ENCODE measurements at regions not wholly inside any gene's neighbourhood (a gene's known extent, or its start where the extent isn't known, plus 50 kb on each side); places are given as distances from the start of the nearest gene placed in this dataset.

DNA sequence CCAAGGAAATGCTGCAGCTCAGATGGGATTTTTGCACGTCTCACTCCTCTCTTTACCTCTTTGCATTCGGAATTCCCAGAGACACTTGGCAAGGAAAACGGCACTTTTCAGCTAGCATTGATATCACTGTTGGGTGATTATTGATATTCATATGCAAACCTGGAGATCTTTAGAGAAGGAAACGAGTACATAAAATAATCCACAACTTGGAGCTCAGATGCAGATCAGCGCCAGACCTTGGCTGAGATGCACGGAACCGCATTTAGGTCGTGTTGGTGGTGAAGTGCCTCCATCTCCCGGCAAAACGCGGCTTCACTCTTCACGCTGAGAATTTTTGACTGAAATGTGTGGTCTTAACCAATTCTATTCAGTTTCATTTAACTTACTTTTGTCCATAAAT is 77.2 kb upstream of the ARHGEF7 start:
- no peak for DNase-seq

DNA sequence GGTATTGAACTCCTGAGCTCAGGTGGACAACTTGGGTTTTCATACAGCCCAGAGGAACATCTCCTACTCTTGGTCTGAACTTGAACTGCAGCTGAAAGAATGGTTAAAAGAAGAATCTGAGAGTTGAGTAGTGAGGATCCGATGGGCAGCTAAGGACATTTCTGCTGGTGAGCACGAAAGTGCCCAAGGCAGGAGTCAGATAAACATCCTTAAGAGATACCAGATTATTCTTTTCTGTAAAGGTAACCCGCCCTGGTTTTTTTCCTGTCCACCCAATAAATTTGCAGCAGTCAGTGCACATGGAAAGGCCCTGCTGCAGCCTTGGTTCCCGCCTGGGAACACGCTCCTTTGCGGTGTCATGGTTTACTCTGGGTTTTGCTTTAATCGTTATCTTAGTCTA is 78.4 kb upstream of the ARHGEF7 start:
- DNase-seq, result no peak

DNA sequence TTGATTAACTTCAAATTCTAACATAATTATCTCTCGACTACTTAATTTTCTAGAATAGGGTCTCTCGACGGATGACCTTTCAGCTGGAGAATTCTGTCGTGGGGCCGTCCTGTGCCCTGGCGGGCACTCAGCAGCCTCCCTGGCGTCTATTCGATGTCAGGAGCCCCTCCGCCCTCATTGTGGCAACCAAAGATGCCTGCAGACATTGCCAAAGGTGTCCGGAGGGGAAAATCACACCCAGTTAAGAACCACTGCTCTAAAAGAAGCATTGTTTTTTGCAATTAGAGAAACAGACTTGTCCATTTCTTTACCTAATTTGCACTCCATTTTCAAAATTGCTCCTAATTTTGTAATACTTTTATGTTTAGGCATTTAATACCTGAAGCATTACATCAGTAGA is 79.2 kb upstream of the ARHGEF7 start:
- no peak for DNase-seq

DNA sequence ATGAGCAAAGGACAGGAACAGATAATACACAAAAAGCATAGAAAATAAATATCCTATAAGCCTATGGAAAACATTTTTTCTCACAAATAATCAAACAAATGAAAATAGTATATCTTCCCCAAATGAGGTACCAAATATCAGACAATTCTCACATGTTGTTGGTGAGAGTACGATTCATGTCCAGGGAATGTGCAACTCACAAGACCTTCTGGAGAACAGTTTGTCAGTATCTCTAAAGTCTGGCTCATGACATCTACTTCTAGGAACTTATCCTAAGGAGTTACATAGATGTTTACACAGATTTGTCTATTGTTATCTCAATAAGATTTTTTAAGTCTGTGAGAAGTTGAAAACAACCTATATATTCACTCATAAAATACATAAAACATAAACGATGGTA is 80.3 kb upstream of the ARHGEF7 start:
- no peak for DNase-seq

DNA sequence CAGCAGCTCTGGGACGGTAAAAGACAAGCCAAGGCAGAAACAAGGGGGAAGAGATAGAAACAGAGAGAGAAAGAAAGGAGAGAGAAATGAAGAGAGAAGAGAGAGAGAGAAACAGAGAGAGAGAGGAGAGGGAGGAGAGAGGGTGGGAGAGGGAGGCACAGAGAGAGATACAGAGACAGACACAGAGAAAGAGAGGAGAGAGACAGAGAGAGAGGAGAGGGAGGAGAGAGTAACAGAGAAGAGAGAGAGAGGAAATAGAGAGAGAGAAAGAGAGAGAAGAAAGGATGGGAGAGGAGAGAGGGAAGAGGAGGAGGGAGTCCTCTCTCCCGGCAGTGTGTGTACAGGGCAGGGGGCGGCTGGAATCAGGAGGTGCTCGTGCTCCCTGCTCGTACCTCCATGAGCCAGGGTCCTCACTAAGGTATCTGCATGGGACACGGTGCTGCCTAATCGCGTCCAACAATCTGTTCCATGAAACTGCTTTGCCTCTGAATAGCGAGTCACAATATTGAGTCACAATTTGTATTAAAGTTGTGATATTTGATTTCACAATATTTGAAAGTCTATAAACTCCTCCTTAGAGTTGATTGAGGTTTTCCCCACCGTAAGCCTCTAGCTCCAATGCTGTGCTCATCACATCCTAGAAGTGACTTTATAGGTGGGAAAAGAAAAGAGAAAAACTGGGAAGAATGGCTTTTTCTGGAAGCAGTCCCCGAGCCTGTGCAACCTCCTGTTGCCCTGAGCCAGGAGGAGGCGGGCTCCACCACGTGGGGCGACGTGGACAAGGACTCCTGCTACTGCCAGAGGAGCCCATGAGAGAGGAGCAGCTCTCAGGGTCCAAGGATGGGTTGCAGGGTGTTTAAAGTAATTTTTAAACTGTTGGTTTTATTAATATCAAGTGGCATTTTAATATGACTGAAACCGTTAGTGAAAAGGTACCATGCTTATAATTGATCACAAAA is 81.7 kb upstream of the ARHGEF7 start:
- DNase-seq, result no peak

DNA sequence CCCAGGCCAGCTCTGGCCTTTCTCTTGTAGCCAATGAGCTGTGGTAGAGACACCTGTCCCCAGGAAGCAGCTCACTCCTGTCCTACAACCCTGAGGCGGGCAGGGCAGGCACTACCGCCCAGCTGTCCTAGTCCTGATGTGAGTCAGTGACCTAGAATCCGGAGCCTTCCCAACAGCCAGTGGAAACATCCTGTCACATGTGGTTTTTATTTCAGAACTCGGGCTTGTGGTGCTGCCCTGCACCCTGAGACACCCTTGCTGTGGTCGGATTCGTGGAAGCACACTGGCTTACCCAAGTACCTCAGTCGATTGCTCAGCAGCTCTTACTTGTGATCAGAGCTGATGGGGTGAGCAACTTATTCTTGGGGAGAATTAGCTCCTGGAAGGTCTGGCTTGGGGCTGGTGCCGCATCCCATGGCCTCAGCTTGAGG is 83.6 kb upstream of the ARHGEF7 start:
- no peak for DNase-seq

DNA sequence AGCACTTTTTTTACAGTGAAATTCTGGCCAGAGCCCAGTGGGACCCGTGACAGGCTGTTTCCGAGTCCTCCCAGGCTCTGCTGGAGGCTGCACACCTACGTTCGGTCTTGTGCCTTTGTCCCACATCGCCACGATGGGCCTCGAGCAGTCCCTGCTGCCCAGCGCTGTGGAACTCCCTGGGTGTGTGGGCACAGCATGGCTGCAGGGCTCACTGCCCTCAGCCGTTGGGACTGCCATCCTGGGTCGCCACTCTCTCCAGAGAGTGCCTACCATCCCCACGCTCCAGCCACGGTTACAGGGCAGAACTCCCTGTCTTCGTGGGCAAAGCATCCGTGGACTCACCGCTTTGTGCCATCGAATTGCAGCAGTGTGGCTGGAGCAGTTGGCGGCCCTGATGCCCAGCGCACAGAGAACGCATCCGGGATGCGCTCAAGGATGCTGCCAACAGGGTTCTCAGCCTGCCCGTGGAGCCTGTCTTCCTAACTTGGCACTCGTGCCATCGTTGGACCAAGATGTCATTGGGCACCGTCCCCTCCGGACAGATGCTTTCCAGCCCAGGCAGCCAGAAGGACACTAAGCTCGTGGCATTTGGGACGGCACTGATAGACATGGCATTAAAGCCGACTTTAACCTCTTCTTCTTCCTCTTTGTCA is 85.0 kb upstream of the ARHGEF7 start:
- no peak for DNase-seq

DNA sequence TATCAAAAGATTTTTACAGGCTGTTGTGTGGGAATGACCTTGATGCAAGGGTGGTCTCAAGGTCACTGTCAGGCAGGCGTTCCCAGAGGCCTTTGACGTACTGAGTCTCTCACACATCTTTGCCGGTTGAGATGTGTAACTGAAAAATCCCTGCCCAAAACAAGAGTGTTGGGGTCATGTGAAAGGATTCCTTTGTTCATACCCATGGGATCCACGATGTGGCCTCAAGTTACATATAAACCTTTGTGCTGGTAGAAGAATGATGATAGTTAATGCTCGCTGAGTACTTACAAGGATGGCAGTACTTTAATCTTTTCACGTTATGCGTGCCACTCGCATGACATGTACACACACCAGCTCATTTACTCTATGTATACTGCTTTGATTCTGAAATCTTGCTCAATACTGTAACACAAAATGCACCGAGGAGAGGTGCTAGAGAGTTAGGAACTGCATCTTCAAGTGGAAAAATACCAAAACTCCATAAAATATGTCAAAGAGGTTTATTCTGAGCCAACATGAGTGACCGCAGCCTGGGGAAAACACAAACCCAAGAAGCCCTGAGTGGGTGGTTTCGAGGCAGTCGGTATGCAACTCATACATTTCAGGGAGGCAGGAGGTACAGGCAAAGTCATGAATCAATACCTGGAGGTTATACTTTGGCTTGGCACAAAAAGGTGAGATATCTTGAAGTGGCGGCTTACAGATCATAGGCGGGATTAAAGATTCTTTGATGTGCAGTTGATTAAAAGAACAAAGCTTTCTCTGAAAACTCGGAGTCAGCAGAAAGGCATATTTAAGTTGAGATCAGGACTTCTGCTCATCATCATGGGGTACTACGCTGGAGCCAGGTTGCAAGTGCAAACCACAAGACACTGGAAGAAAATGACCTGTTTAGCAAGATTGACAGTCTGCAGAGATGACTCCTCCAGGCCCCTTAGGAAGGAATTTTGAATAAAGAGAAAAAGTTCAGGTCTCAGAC is 87.4 kb upstream of the ARHGEF7 start:
- DNase-seq, result no peak

DNA sequence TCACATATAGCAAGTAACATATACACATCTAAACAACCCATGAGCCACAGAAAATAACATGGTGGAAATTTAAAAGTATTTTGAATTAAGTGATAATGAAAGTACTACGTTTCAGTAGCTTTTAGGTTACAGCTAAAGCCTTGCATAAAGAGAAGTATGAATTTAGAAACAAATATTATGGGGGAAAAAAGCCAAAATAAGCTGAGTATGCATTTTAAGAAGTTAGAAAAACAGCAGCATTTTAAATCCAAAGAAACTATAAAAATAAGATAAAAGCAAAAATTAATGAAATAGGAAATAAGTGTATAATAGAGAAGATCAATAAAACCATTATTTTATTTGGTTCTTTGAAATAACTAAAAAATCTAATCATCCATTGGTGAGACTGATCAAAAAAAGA is 89.8 kb upstream of the ARHGEF7 start:
- no peak for DNase-seq

DNA sequence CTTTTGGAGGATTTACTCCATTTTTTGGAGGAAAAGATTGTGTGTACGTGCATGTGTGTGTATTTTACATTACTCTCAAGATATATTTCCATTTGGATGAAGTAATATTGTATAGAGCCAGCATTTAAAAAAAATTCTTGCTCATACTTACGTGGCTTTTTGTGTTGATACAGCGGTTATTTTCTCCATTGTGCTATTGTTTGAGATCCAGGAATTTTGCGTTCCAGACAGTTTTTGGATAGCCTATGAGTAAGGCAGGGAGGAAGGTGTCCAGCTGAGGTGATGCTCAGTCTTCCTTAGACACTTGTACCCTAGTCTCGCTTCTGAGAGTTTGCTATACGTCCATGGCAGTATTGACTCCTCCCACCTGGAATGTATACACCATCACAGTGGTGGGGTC is 92.2 kb upstream of the ARHGEF7 start:
- DNase-seq, result no peak

DNA sequence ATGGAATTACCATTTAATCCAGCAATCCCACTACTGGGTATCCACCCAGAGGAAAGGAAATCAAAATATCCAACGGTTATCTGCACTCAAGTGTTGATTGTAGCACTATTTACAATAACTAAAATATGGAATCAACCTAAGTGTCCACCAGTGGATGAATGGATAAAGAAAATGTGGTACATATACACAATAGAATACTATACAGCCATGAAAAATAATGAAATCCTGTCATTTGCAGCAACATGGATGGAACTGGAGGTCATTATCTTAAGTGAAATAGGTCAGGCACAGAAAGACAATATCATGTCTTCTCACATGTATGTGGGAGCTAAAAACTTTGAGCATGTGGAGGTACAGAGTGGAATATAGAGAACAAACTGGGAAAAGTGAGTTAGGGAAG is 92.9 kb upstream of the ARHGEF7 start:
- DNase-seq, result no peak

DNA sequence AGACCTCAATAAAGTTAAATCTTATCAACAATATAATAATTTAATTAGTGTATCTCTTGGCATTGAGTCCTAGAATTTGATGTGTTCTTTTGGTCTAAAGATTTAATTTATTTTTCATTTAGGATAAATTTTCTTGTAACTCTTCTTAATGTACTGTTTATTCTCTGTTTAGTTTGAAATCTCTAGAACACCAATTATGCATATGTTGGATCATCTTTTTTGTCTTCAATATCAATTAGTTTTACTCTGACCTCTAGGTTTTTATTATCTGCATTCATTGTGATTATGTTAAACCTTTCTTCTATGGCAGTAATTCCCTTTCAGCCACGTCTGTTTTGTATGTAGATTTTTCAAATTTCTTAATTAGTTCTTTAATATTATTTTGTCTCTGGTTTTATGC is 93.8 kb upstream of the ARHGEF7 start:
- DNase-seq, result no peak

DNA sequence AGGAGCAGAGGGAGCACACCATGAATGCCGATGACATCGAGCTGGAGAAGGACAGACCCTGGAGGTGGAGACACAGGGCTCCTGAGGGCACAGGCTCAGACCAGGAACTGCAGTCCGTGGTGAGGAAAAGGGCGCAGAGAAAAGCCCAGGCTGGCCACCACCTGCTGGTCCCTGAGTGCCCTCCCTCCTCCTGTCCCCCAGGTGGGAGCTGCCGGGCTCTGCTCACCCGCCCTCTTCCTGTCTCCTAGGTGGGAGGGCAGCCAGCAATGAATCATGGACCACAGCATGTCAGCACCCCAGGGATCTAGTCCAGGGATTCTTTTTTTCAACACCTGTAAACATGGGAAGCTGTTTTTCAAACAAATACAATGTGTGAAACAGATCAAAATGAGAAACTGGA is 94.6 kb upstream of the ARHGEF7 start:
- DNase-seq, result no peak

DNA sequence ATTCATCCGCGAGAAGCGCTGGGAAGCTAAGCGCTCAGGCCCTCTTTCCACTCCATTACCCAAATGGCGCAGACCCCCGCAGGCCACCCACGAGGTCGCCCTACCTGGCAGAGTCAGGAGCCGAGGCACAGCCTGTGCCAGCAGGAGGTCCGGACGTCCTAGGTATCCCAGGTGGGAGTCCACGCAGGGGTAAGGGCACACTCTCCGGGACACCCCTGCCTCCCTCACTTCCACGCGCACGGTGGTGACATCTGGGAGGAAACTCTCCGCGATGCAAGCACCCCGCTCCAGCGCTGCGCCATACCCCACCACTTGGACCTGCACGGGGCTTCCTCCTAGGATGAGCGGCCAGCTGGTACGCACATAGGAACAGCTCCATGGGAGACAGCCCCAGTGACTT is 95.1 kb upstream of the ARHGEF7 start:
- no peak for DNase-seq

DNA sequence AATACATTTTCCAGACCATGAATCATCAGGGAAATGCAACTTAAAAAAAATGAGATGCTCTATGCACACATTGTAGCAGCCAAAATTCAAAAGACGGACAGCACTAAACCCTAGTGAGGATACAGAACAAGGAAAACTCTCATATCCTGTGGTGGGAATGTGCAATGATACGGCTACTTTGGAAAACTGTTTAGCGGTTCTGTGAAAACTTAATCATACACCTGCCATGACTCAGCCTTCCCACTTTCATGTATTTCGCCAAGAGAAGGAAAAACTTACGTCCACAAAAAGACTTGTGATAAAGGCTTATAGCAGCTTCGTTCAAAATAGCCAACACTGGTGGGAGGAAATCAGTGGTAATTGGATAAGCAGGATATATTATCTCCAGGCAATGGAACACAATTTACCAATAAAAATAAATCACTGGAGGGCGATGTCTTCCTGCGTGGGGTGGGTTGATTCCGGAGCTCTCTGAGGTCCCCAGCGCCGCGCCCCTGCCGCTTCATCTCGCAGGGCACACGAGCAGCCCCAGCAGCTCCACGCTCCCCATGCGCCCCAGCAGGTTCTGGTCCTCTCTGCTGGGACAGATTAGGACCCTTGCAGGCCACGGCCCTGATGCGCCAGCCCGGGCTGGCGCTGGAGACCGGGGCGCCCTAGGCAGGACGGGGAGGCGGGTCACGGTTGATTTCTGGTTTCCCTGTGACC is 97.2 kb upstream of the ARHGEF7 start:
- no peak for DNase-seq

DNA sequence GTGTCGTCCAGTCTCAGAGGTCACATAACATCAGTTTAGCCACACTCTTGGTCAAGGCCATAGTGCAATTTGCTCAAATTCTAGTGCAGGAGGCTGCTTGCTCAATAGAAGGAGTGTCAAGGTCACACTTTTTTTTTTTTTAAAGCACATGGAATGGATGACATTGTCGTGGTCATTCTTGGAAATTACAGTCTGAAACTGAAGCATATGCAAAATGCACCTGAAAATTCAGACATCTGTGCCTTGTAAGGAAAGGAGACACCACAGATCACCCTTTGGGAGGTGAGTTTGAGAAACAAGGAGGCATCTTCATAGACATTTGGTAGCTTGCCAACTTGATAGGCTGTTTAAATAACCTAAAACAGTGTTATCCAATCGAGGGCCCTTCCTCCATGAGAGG is 98.3 kb upstream of the ANKRD10 start:
- no peak for DNase-seq

DNA sequence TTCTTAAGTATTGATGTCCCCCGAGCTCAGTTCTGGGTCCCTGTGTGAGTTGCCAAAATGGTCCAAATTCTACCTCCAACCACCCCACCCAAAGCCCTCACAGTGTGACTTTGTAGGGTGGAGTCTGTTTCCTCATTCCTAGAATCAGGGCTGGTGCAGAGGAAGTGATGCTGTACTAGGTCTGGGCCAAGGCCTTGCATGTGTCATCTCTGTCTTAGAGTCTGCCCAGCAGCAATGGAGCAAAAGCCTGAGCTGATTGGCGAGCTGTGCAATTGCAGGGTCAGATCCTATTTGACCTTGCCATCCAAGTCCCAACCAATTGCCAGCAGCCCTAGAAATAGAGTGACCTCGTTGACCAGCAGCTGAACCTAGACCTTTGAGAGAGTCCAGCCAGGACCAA is 97.0 kb upstream of the ANKRD10 start:
- no peak for DNase-seq

DNA sequence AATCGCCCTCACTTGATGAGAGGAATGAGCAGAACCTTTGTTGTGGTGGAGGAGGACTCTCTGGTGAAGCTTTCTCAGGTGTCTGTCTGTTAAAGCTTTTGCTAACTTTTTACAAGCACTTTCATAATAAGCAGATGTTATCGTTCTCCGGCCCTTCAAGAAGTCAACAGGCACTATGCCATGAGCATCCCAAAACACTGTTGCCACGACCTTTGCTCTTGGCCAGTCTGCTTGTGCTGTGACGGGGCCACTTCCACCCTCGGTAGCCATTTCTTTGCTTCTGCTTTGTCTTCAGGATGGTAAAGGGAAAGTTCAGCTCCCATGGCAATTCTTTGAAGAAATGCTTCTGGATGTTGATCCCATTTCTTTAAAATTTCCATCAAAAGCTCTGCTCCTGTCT is 93.5 kb upstream of the ANKRD10 start:
- no peak for DNase-seq

DNA sequence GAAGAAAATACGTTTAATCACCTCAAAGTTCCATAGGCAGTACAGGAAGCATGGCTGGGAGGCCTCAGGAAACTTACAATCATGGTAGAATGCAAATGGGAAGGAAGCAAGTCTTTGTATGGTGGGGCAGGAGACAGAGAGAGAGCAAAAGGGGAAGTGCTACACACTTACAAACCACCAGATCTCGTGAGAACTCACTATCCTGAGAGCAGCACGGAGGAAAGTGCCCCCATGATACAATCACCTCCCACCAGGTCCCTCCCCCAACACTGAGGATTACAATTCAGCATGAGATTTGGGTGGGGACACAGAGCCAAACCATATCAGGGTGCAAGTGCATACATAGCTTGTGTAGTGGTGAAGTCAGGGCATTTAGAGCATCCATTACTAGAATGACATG is 92.3 kb upstream of the ANKRD10 start:
- no peak for DNase-seq

DNA sequence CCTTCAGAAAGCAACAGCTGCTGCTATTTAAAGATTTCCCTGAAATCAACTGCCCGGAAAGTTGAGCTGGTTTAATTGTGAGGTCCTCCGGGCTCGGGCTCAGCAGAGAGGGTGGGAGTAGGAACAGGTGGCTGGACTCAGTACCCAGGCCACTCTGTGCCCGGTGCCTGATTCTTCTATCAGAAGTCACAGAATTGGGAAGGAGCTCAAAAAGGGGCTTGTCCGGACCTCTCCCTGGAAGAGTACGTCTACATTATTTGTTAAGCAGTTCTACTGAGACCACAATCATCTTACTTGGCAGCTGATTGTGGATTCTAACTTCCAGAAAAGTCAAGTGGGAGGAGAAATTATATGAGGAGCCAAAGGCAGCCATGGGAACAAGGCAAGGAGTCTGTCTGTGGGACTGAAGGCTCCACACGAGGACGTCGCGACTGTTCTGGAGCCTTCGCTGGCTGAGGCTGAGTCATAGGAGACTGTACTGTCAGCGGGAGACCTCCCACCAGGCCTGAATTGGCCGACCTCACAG is 91.7 kb upstream of the ANKRD10 start:
- DNase-seq, result no peak

DNA sequence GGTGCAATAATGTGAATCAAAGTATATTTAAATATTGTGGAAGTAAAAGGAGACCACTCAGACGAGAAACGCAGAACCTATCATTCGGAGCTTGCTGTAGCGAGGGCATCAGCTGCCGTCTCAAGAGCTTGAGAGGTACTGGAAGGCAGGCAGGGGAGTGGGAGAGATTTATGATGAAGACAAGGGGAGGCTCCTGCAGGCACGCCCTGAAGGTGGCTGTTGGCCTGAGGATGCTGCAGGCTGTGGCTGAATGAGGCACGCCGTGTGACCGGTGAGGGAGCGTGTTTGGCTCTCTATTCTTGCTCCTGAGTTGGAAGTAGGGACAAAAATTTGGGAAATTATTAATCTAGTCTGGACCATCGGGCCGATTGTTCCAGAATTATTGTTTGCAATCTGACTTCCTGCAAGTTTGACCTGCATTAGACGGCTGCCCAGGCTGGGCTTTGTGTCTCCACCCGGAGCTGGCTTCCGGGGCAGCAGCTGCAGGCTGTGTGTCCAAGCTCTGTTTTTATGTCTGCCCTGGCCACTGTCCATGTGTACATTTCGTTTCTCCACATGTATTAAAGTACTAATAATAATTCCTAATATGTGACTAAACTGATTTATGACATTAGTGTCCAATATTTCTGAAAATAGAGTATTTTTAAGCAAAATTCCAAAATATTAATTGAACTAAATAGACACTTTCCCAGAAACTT is 91.1 kb upstream of the ANKRD10 start:
- DNase-seq, result no peak

DNA sequence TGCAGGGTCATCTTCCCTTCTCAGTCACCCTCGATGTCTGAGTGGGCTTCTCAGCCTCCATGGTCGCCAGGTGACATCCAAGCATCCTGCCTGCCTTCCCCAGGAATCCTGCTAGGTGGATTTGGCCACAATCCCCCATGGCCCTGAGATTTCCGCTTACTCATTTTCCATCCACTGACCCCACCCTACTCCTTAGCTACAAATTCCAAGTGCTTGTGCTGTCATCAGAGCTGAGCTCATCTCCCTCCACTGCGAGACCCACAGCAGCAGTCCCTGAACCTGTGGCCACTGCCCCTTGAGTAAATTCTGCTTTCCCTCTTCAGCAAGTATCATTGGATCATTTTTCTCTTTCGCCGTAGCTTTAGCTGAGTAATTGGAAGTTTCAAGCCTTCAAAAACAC is 90.5 kb upstream of the ANKRD10 start:
- no peak for DNase-seq

Measured in NCI-H2171 (cell line).